Gastrocnemius medialis (tissue), 4 donors: ENCODE measurements at regions not wholly inside any gene's neighbourhood (a gene's known extent, or its start where the extent isn't known, plus 50 kb on each side); places are given as distances from the start of the nearest gene placed in this dataset.

Experiments used
- CTCF ChIP-seq, 5 experiments: fragments of 450-650 bp in 3 of 5; fragments of 200-600 bp in 2 of 5; sonication (generic) in 2 of 5; IDR thresholded peaks in 4 of 5; conservative IDR thresholded peaks in 1 of 5; 1 replicate in 4 of 5; 2 replicates in 1 of 5; pipeline ENCODE4 v1.5.1; 2016 to 2019; ENCODE audit warnings: antibody characterized with exemption in 5 of 5, mild to moderate bottlenecking in 3 of 5, moderate library complexity in 3 of 5
- POLR2A ChIP-seq, 2 donors: fragments of 450-650 bp; IDR thresholded peaks; one replicate each; pipeline ENCODE4 v1.6.1; 2017; ENCODE audit warnings: antibody characterized with exemption in 2 of 2, mild to moderate bottlenecking in 2 of 2, moderate library complexity in 2 of 2

GRCh38 chr7:22049766-22050500, 104.2 kb upstream of the CDCA7L start:
- TF ChIP-seq CTCF (IDR thresholded peaks at IDR 0.05 in 4 of 5, conservative IDR thresholded peaks at IDR 0.05 in 1 of 5), result no peak
- no peak for TF ChIP-seq POLR2A (IDR thresholded peaks at IDR 0.05)
